NCI-H1105 (cell line): ENCODE measurements at regions not wholly inside any gene's neighbourhood (a gene's known extent, or its start where the extent isn't known, plus 50 kb on each side); places are given as distances from the start of the nearest gene placed in this dataset.
A peak's percentile ranks its signal among the peaks of the same experiment; 100 is the strongest.

ENCODE experiments used
- DNase-seq: peaks from one replicate; lab custom pipeline; 2025; lab: John Stamatoyannopoulos, UW

DNA sequence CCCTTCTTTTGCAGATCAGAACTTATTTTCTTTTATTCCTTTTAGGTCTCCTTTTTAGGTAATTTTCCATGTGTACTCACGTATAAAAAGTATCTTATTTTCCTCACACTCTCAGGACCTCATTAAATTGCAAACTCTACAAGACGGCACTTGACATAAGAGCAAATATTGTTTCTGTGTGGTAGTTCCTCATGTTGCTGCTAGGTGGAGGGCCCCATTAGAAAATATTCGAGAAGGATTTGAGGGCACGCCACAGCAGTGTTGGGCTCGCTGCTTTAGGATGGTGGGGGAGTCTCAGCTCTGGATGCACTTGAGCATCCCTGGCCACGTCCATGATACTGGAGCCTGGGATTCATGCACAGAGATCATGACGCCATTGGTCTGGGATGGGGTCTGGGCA lies 64.9 kb upstream of the ZFP64 start:
- no peak for DNase-seq

GRCh38 chr20:52252664-52253063 lies 61.1 kb upstream of the ZFP64 start:
- no peak for DNase-seq

DNA sequence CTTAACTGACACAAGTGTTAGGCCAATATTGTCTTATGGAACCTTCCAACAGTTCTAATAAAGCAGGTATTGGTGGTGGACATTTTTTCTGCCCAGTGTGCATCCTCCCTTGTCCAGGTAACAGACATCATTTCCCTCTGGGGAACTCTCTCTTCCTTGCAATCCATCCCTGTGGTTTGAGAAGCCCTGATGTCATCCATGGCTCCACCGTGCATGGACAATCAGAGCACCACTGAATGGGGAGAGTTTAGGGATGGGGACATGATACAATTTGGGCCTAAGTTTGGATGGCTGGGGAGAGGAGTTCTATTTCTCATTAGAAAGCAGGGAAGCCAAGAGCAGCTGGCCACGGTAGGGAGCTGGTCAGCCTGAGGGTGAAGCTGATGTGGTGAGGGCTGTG lies 60.2 kb upstream of the ZFP64 start:
- no peak for DNase-seq

GRCh38 chr20:52251136-52251700 lies 59.6 kb upstream of the ZFP64 start:
- DNase-seq, result no peak

GRCh38 chr20:52247548-52247947 lies 56.0 kb upstream of the ZFP64 start:
- no peak for DNase-seq

GRCh38 chr20:52246366-52246765 lies 54.8 kb upstream of the ZFP64 start:
- DNase-seq, result no peak

DNA sequence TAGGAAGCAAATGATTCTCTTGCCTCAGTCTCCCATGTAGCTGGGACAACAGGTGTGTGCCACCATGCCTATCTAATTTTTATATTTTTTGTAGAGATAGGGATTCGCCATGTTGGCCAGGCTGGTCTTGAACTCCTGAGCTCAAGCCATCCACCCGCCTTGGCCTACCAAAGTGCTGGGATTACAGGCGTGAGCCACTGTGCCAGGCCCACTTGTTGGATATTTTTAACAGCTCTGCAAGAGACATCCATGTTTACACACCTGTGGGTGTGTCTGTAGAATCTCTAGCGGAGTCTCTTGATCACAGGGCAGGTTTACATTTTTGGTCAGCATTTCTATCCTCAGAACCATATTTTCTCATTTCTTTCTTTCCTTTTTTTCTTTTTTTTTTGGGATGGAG lies 53.1 kb upstream of the ZFP64 start:
- DNase-seq, result no peak

- peak; percentile 31 for DNase-seq
These were observed 51.0 kb upstream of the ZFP64 start for GRCh38 chr20:52242237-52243230.
